ENCODE measurements at regions not wholly inside any gene's neighbourhood (a gene's known extent, or its start where the extent isn't known, plus 50 kb on each side); places are given as distances from the start of the nearest gene placed in this dataset.

- TF ChIP-seq CTCF (conservative IDR thresholded peaks at IDR 0.05; ENCODE audit: low read length), result no peak
- no peak for DNase-seq (ENCODE audit: low read depth)
Measured at GRCh38 chr7:12779947-12780346, 92.5 kb downstream of the ARL4A start.

DNA sequence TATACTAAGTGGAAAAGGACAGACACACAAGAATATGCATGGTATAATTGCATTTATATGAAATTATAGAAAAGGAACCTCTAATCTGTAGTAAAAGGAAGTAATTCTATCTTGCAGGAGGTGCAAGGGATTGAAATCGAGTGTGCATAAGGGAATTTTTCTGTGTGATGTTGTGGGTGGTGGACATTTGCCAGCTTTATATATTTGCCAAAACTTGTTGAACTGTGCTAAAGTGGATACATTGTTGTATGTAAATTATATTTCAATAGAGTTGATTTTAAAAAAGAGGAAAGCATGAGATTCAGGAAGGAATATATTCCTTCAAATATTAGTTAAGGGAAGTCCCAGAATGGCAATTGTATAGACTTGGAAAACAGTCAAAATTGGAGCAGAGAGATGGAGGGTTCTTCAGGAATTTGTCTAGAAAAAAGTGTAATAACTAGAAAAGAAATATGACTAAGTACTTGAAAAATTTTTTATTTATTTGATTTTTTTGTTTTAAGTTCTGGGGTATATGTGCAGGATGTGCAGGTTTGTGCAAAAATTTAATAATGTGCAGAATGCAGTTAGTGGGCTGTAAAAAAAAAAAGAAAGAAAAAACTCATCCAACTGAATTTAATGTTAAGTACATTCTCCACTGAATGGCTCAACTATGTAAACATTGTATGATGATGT is 96.1 kb downstream of the ARL4A start:
- no peak for DNase-seq (ENCODE audit: low read depth)

More at GRCh38 chr7:12779947-12780346, 92.5 kb downstream of the ARL4A start:
- H3K4me3 ChIP-seq (ENCODE audit: low read length), result no peak overlapping the region

DNA sequence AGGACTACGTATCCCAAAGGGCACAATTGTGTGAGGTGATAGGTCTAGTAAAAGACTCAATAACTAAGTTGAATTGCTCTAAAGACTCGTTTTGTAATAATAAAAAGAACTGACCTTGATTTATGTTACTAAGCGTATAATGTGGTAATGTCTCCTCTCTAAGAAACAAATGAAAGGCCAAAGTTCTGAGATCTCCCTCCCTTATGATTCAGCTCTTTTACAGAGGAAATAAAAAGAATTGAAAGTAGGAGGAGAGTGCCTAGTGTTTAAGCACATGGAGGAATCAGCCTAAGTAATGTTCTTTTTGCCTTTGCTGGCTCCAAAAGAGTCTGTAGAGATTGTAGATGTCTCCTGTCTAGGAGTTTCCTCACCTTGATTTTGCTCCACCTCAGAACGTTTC is 98.0 kb downstream of the ARL4A start:
- DNase-seq (ENCODE audit: low read depth), result no peak
- TF ChIP-seq CTCF (conservative IDR thresholded peaks at IDR 0.05; ENCODE audit: low read length), result no peak

More for the DNA sequence above, 96.1 kb downstream of the ARL4A start:
- TF ChIP-seq CTCF (conservative IDR thresholded peaks at IDR 0.05; ENCODE audit: low read length), result no peak
- no peak overlapping the region for H3K4me3 ChIP-seq (ENCODE audit: low read length)

GRCh38 chr7:12786494-12786893 is 99.1 kb downstream of the ARL4A start:
- no peak for TF ChIP-seq CTCF (conservative IDR thresholded peaks at IDR 0.05; ENCODE audit: low read length)
- no peak overlapping the region for H3K4me3 ChIP-seq (ENCODE audit: low read length)
- DNase-seq (ENCODE audit: low read depth), result no peak

More for the DNA sequence above, 98.0 kb downstream of the ARL4A start:
- H3K4me3 ChIP-seq (ENCODE audit: low read length), result no peak overlapping the region

DNA sequence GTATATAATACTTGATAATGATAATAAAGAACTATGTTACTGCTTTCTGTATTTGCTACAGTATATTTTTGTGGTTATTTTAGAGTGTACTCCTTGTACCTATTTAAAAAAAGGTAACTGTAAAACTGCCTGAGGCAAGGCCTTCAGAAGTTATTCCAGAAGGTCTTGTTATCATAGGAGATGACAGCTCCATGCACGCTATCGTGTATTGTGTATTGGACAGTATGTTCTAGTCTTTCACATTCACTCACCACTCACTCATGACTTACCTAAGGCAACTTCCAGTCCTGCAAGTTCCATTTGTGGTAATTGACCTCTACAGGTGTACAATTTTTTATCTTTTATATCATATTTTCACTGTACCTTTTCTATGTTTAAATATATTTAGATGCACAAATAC is 100.7 kb downstream of the ARL4A start:
- DNase-seq (ENCODE audit: low read depth), result no peak
- TF ChIP-seq CTCF (conservative IDR thresholded peaks at IDR 0.05; ENCODE audit: low read length), result no peak
- no peak overlapping the region for H3K4me3 ChIP-seq (ENCODE audit: low read length)

DNA sequence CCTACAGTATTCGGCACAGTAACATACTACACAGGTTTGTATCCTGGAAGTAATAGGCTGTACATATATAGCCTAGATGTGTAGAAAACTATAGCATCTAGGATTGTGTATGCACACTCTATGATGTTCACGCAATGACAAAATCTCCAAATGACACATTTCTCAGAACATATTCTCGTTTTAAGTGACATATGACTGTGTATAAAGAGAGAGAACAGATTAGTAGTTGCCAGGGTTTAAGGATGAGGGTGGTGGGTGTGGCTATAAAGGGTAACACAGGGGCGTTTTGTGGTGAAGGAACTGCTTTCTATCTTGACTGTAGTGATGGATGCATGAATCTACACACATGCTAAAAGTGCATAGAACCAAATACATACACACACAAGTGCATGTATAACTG is 101.2 kb downstream of the ARL4A start:
- DNase-seq (ENCODE audit: low read depth), result no peak
- H3K4me3 ChIP-seq (ENCODE audit: low read length), result no peak overlapping the region
- no peak for TF ChIP-seq CTCF (conservative IDR thresholded peaks at IDR 0.05; ENCODE audit: low read length)

GRCh38 chr7:12794722-12795302 is 107.4 kb downstream of the ARL4A start:
- TF ChIP-seq CTCF (conservative IDR thresholded peaks at IDR 0.05; ENCODE audit: low read length), result no peak
- H3K4me3 ChIP-seq (ENCODE audit: low read length), result no peak overlapping the region
- DNase-seq (ENCODE audit: low read depth), result no peak

All from AG10803 (cell line).